Fibroblast of upper back skin (primary cell): ENCODE measurements at regions not wholly inside any gene's neighbourhood (a gene's known extent, or its start where the extent isn't known, plus 50 kb on each side); places are given as distances from the start of the nearest gene placed in this dataset.

Source experiments
- DNase-seq: peaks from one replicate; pipeline ENCODE4 v3.0.0-alpha.2; 2013

- peak; percentile 42 for DNase-seq
Measured at GRCh38 chr6:139569566-139569965, 195.1 kb upstream of the CITED2 start.

- DNase-seq: peak; percentile 86
Measured at GRCh38 chr6:139568956-139569538, 194.6 kb upstream of the CITED2 start.

- DNase-seq: no peak
Measured at GRCh38 chr6:139568151-139568955, 193.9 kb upstream of the CITED2 start.

GRCh38 chr6:139567095-139567494 lies 192.6 kb upstream of the CITED2 start:
- peak; percentile 59 for DNase-seq

GRCh38 chr6:139565591-139565990 lies 191.1 kb upstream of the CITED2 start:
- no peak for DNase-seq

GRCh38 chr6:139557547-139557946 lies 183.1 kb upstream of the CITED2 start:
- DNase-seq: no peak

- no peak for DNase-seq
Measured at GRCh38 chr6:139556532-139556931, 182.1 kb upstream of the CITED2 start.

- no peak for DNase-seq
Measured at GRCh38 chr6:139553916-139554315, 179.5 kb upstream of the CITED2 start.

- peak; percentile 88 for DNase-seq
Measured at GRCh38 chr6:139551376-139551775, 176.9 kb upstream of the CITED2 start.

- no peak for DNase-seq
Measured at GRCh38 chr6:139550361-139550760, 175.9 kb upstream of the CITED2 start.

GRCh38 chr6:139549561-139550070 lies 175.2 kb upstream of the CITED2 start:
- DNase-seq: peak; percentile 89

GRCh38 chr6:139547804-139548203 lies 173.4 kb upstream of the CITED2 start:
- DNase-seq: no peak

- peak; percentile 31 for DNase-seq
Measured at GRCh38 chr6:139547122-139547776, 172.8 kb upstream of the CITED2 start.

- DNase-seq: peak; percentile 51
Measured at GRCh38 chr6:139546106-139546472, 171.6 kb upstream of the CITED2 start.

GRCh38 chr6:139545206-139546105 lies 171.0 kb upstream of the CITED2 start:
- no peak for DNase-seq

- DNase-seq: no peak
Measured at GRCh38 chr6:139544701-139545057, 170.2 kb upstream of the CITED2 start.

GRCh38 chr6:139542351-139542750 lies 167.9 kb upstream of the CITED2 start:
- no peak for DNase-seq

- no peak for DNase-seq
Measured at GRCh38 chr6:139540894-139541293, 166.4 kb upstream of the CITED2 start.

- peak; percentile 88 for DNase-seq
Measured at GRCh38 chr6:139540276-139540675, 165.8 kb upstream of the CITED2 start.

GRCh38 chr6:139539852-139540251 lies 165.4 kb upstream of the CITED2 start:
- peak; percentile 89 for DNase-seq

- DNase-seq: no peak
Measured at GRCh38 chr6:139538366-139538765, 163.9 kb upstream of the CITED2 start.

- DNase-seq: no peak
Measured at GRCh38 chr6:139536751-139537617, 162.5 kb upstream of the CITED2 start.
